ENCODE measurements at regions not wholly inside any gene's neighbourhood (a gene's known extent, or its start where the extent isn't known, plus 50 kb on each side); places are given as distances from the start of the nearest gene placed in this dataset.

- H3K4me3 ChIP-seq (ENCODE audit: low read depth, low read length) = no peak overlapping the region
- 0 out of 2 replicates have a peak, but pooled peaks have one; percentile 16 for TF ChIP-seq CTCF (IDR thresholded peaks at IDR 0.05; ENCODE audit: low read depth, low read length)
Measured at GRCh38 chr5:74056789-74057164, 430.8 kb downstream of the ARHGEF28 start.

- H3K4me3 ChIP-seq (ENCODE audit: low read depth, low read length) = no peak overlapping the region
- TF ChIP-seq CTCF (IDR thresholded peaks at IDR 0.05; ENCODE audit: low read depth, low read length) = no peak
Measured at GRCh38 chr5:74056107-74056788, 430.3 kb downstream of the ARHGEF28 start.

GRCh38 chr5:74055486-74056106 lies 429.6 kb downstream of the ARHGEF28 start:
- H3K4me3 ChIP-seq (ENCODE audit: low read depth, low read length) = no peak overlapping the region
- TF ChIP-seq CTCF (IDR thresholded peaks at IDR 0.05; ENCODE audit: low read depth, low read length) = no peak

- H3K4me3 ChIP-seq (ENCODE audit: low read depth, low read length) = no peak overlapping the region
- no peak for TF ChIP-seq CTCF (IDR thresholded peaks at IDR 0.05; ENCODE audit: low read depth, low read length)
Measured at GRCh38 chr5:74054641-74055421, 428.8 kb downstream of the ARHGEF28 start.

- no peak for TF ChIP-seq CTCF (IDR thresholded peaks at IDR 0.05; ENCODE audit: low read depth, low read length)
Measured at GRCh38 chr5:74054139-74054538, 428.1 kb downstream of the ARHGEF28 start.

GRCh38 chr5:74052441-74053221 lies 426.6 kb downstream of the ARHGEF28 start:
- TF ChIP-seq CTCF (IDR thresholded peaks at IDR 0.05; ENCODE audit: low read depth, low read length) = no peak
- H3K4me3 ChIP-seq (ENCODE audit: low read depth, low read length) = no peak overlapping the region

More at GRCh38 chr5:74054139-74054538, 428.1 kb downstream of the ARHGEF28 start:
- no peak overlapping the region for H3K4me3 ChIP-seq (ENCODE audit: low read depth, low read length)

Data from WI38 (cell line).